ENCODE measurements at regions not wholly inside any gene's neighbourhood (a gene's known extent, or its start where the extent isn't known, plus 50 kb on each side); places are given as distances from the start of the nearest gene placed in this dataset.

GRCh38 chr6:147674794-147675193 lies 166.3 kb downstream of the SAMD5 start:
- TF ChIP-seq CTCF (IDR thresholded peaks at IDR 0.05) (no peak), POLR2A (IDR thresholded peaks at IDR 0.05) (no peak)
